Neural cell (in vitro differentiated cells): ENCODE measurements at regions not wholly inside any gene's neighbourhood (a gene's known extent, or its start where the extent isn't known, plus 50 kb on each side); places are given as distances from the start of the nearest gene placed in this dataset.

Experiments used
- H2AFZ ChIP-seq: fragments of 200-600, 300-800 bp; sonication (generic), shearing (Covaris generic); 2 replicates; pipeline ENCODE4 v1.6.0; 2014; ENCODE audit warnings: low read depth, mild to moderate bottlenecking, antibody characterized with exemption, low read length, moderate library complexity
- H3F3A ChIP-seq: fragments of 200-600 bp; shearing (Covaris generic); 2 replicates; pipeline ENCODE4 v1.6.1; 2016; ENCODE audit warnings: mild to moderate bottlenecking, moderate library complexity, mixed read lengths, antibody characterized with exemption, low read length; ENCODE audit not compliant: insufficient read depth, poor library complexity, severe bottlenecking
- H3K27ac ChIP-seq: fragments of 200-600, 300-800 bp; sonication (generic), shearing (Covaris generic); 2 replicates; pipeline ENCODE4 v1.5.1; 2014; ENCODE audit warnings: mild to moderate bottlenecking, low read length, moderate library complexity
- H3K27me3 ChIP-seq: fragments of 300-800, 200-600 bp; sonication (generic), shearing (Covaris generic); 2 replicates; pipeline ENCODE4 v1.6.0; 2014; ENCODE audit warnings: mild to moderate bottlenecking, low read depth, low read length, moderate library complexity; ENCODE audit not compliant: insufficient read depth
- H3K36me3 ChIP-seq: fragments of 300-800, 200-600 bp; sonication (generic), shearing (Covaris generic); 2 replicates; pipeline ENCODE4 v1.5.1; 2014; ENCODE audit warnings: mild to moderate bottlenecking, antibody characterized with exemption, low read length, moderate library complexity; ENCODE audit not compliant: insufficient read depth
- H3K4me2 ChIP-seq: fragments of 300-800, 200-600 bp; sonication (generic), shearing (Covaris generic); 2 replicates; pipeline ENCODE4 v1.6.0; 2014; ENCODE audit warnings: mild to moderate bottlenecking, low read length
- H3K4me3 ChIP-seq: fragments of 300-800, 200-600 bp; sonication (generic), shearing (Covaris generic); 2 replicates; pipeline ENCODE4 v1.5.1; 2014; ENCODE audit warnings: mild to moderate bottlenecking, low read length, moderate library complexity
- H3K79me2 ChIP-seq: fragments of 200-600 bp; shearing (Covaris generic); replicated peaks from 2 replicates; pipeline ENCODE4 v1.6.0; 2014; ENCODE audit warnings: mild to moderate bottlenecking, low read length, moderate library complexity; ENCODE audit not compliant: insufficient read depth
- H3K9ac ChIP-seq: fragments of 300-800, 200-600 bp; sonication (generic), shearing (Covaris generic); 2 replicates; pipeline ENCODE4 v1.6.1; 2016; ENCODE audit warnings: mild to moderate bottlenecking, low read length, mixed read lengths
- H3K9me2 ChIP-seq: fragments of 200-600 bp; shearing (Covaris generic); 2 replicates; pipeline ENCODE4 v1.6.1; 2016; ENCODE audit warnings: mild to moderate bottlenecking, low read length, mixed read lengths; ENCODE audit not compliant: insufficient read depth
- H3K9me3 ChIP-seq: fragments of 200-600, 300-800 bp; sonication (generic), shearing (Covaris generic); 2 replicates; pipeline ENCODE4 v1.6.1; 2016; ENCODE audit warnings: mild to moderate bottlenecking, mixed run types, low read length, moderate library complexity, mixed read lengths
- H4K20me1 ChIP-seq: fragments of 200-600 bp; shearing (Covaris generic); 2 replicates; pipeline ENCODE4 v1.6.1; 2016; ENCODE audit warnings: mild to moderate bottlenecking, mixed run types; ENCODE audit not compliant: insufficient read depth
- EP300 ChIP-seq: fragments of 450-650 bp; conservative IDR thresholded peaks from 2 replicates; pipeline ENCODE4 v1.6.1; 2014; ENCODE audit warnings: antibody characterized with exemption, mild to moderate bottlenecking, moderate library complexity; ENCODE audit not compliant: poor library complexity, severe bottlenecking
- EZH2 ChIP-seq: fragments of 200-600, 300-800 bp; shearing (Covaris generic), sonication (generic); IDR thresholded peaks from 2 replicates; pipeline ENCODE4 v1.6.1; 2014; ENCODE audit warnings: antibody characterized with exemption, low read length, borderline replicate concordance, mild to moderate bottlenecking; ENCODE audit not compliant: insufficient read depth, poor library complexity, severe bottlenecking
- MXI1 ChIP-seq: fragments of 450-650 bp; conservative IDR thresholded peaks from 2 replicates; pipeline ENCODE4 v1.6.1; 2014; ENCODE audit warnings: antibody characterized with exemption, mild to moderate bottlenecking; ENCODE audit not compliant: poor library complexity, severe bottlenecking
- POLR2AphosphoS5 ChIP-seq: IDR thresholded peaks from 2 replicates; pipeline ENCODE4 v1.6.1; 2012
- RAD21 ChIP-seq: fragments of 450-650 bp; conservative IDR thresholded peaks from 2 replicates; pipeline ENCODE4 v1.6.1; 2014; ENCODE audit warnings: antibody characterized with exemption, mild to moderate bottlenecking, moderate library complexity
- SMC3 ChIP-seq: fragments of 450-650 bp; conservative IDR thresholded peaks from 2 replicates; pipeline ENCODE4 v1.6.1; 2014; ENCODE audit warnings: antibody characterized with exemption, mild to moderate bottlenecking, moderate library complexity; ENCODE audit not compliant: poor library complexity
- TAF1 ChIP-seq: IDR thresholded peaks from 2 replicates; pipeline ENCODE4 v1.6.1; 2012; ENCODE audit warnings: low read depth
- TF ChIP-seq, protein P1 (sequence below): fragments of 450-650 bp; IDR thresholded peaks from 2 replicates; pipeline ENCODE4 v1.5.1; 2014; ENCODE audit warnings: antibody characterized with exemption, mild to moderate bottlenecking, moderate library complexity; ENCODE audit not compliant: poor library complexity, severe bottlenecking
- TF ChIP-seq, protein P2 (sequence below): IDR thresholded peaks from 2 replicates; pipeline ENCODE4 v1.6.1; 2012; ENCODE audit warnings: borderline replicate concordance

DNA sequence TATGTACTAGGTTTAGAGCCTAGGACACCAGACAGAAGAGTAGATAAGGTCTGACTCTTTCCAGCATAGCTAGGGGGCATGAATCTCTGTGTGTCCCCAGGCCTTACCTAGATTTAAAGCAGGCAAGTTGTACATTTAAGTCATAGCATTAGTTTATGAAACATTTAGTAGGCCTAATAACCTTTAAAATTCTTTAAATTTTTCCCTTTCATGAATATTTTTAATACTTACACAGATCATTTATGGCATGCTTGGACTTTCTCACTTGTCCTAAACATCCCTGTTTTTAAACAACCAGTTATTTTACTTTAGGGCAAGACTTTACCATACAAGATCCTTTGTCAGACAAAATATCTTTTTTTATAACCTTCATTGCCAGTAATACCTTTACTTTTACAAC is 258.4 kb upstream of the ZRANB2 start:
- no peak overlapping the region for H2AFZ ChIP-seq
- H4K20me1 ChIP-seq: no peaks in the 10 kb centered on the region
- no peak overlapping the region for H3K27ac ChIP-seq
- H3K27me3 ChIP-seq: no peaks in the 10 kb centered on the region
- H3K4me3 ChIP-seq: no peak overlapping the region
- peaks cover 12% of the 10 kb centered on the region for H3K9me3 ChIP-seq
- no peak overlapping the region for H3K9ac ChIP-seq
- no peak overlapping the region for H3K4me2 ChIP-seq
- no peaks in the 10 kb centered on the region for H3F3A ChIP-seq
- TF ChIP-seq EZH2: no peak
- TF ChIP-seq, protein P1, sequence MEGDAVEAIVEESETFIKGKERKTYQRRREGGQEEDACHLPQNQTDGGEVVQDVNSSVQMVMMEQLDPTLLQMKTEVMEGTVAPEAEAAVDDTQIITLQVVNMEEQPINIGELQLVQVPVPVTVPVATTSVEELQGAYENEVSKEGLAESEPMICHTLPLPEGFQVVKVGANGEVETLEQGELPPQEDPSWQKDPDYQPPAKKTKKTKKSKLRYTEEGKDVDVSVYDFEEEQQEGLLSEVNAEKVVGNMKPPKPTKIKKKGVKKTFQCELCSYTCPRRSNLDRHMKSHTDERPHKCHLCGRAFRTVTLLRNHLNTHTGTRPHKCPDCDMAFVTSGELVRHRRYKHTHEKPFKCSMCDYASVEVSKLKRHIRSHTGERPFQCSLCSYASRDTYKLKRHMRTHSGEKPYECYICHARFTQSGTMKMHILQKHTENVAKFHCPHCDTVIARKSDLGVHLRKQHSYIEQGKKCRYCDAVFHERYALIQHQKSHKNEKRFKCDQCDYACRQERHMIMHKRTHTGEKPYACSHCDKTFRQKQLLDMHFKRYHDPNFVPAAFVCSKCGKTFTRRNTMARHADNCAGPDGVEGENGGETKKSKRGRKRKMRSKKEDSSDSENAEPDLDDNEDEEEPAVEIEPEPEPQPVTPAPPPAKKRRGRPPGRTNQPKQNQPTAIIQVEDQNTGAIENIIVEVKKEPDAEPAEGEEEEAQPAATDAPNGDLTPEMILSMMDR: no peak
- no peak for TF ChIP-seq SMC3
- H3K79me2 ChIP-seq: no peaks in the 10 kb centered on the region
- H3K36me3 ChIP-seq: no peaks in the 10 kb centered on the region
- no peaks in the 10 kb centered on the region for H3K9me2 ChIP-seq

DNA sequence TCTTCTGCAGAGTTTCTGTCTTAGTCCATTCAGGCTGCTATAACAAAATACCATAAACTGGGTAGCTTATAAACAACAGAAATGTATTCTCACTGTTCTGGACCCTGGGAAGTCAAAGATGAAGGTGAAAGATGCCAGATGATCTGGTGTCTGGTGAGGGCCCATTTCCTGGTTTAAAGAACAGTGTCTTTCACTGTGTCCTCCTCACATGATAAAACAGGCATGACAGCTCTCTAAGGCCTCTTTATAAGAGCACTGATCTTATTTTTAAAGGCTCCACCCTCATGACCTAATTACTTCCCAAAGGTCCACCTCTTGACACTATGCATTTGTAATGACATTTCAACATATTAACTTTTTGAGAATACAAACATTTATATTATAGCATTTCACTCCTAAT is 250.2 kb upstream of the ZRANB2 start:
- Histone ChIP-seq H2AFZ (no peak overlapping the region), H3K9me3 (no peaks in the 10 kb centered on the region), H3K9ac (no peak overlapping the region), H3K9me2 (no peaks in the 10 kb centered on the region), H3F3A (no peaks in the 10 kb centered on the region), H3K79me2 (no peaks in the 10 kb centered on the region), H3K27me3 (no peaks in the 10 kb centered on the region), H3K4me2 (no peak overlapping the region), H4K20me1 (no peaks in the 10 kb centered on the region), H3K36me3 (no peaks in the 10 kb centered on the region), H3K4me3 (no peak overlapping the region), H3K27ac (no peak overlapping the region)
- no peak for TF ChIP-seq EZH2
- no peak for TF ChIP-seq SMC3
- TF ChIP-seq RAD21: no peak
- TF ChIP-seq, protein P2, sequence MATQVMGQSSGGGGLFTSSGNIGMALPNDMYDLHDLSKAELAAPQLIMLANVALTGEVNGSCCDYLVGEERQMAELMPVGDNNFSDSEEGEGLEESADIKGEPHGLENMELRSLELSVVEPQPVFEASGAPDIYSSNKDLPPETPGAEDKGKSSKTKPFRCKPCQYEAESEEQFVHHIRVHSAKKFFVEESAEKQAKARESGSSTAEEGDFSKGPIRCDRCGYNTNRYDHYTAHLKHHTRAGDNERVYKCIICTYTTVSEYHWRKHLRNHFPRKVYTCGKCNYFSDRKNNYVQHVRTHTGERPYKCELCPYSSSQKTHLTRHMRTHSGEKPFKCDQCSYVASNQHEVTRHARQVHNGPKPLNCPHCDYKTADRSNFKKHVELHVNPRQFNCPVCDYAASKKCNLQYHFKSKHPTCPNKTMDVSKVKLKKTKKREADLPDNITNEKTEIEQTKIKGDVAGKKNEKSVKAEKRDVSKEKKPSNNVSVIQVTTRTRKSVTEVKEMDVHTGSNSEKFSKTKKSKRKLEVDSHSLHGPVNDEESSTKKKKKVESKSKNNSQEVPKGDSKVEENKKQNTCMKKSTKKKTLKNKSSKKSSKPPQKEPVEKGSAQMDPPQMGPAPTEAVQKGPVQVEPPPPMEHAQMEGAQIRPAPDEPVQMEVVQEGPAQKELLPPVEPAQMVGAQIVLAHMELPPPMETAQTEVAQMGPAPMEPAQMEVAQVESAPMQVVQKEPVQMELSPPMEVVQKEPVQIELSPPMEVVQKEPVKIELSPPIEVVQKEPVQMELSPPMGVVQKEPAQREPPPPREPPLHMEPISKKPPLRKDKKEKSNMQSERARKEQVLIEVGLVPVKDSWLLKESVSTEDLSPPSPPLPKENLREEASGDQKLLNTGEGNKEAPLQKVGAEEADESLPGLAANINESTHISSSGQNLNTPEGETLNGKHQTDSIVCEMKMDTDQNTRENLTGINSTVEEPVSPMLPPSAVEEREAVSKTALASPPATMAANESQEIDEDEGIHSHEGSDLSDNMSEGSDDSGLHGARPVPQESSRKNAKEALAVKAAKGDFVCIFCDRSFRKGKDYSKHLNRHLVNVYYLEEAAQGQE: no peak

DNA sequence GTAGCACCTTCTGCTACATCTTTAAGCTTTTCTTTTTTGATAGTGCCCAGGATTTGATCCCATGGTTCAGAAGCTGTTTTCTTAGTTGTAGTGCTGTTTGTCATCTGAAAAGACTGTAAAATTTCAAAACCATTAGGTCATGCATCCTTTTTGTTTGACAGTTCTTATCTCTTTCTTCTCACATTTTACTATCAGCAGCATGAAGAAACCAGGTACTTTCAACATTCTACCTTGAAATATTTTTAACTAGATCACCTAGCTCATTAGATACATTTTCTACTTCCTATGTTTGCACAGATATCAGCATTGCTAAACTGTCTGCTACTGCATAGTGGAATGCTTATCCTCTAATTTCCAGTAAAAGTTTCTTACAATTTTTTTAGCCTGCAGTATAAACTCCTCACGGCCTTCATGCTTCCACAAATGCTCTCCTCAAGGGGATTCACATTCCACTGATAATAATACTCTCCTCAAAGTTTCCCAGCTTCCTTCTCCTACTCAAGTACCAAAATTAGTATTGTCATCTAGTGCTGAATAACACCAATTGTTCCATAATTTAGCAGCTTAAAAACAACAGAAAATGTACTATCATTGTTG is 243.9 kb upstream of the ZRANB2 start:
- Histone ChIP-seq H3K4me3 (no peak overlapping the region), H3K9me2 (no peaks in the 10 kb centered on the region), H3K9me3 (no peaks in the 10 kb centered on the region), H3K4me2 (no peak overlapping the region), H3K9ac (no peak overlapping the region), H3K36me3 (no peaks in the 10 kb centered on the region), H3K27ac (no peak overlapping the region), H2AFZ (no peak overlapping the region), H3K79me2 (no peaks in the 10 kb centered on the region), H3F3A (no peaks in the 10 kb centered on the region), H4K20me1 (no peaks in the 10 kb centered on the region), H3K27me3 (no peaks in the 10 kb centered on the region)
- TF ChIP-seq TAF1 (no peak), RAD21 (no peak), MXI1 (no peak), EP300 (no peak), EZH2 (no peak), SMC3 (no peak), POLR2AphosphoS5 (no peak)
- TF ChIP-seq, protein P2: no peak
- TF ChIP-seq, protein P1: no peak
